WTC11 (cell line): ENCODE measurements at regions not wholly inside any gene's neighbourhood (a gene's known extent, or its start where the extent isn't known, plus 50 kb on each side); places are given as distances from the start of the nearest gene placed in this dataset.

Experiments
- ATAC-seq: fragments of 200-7000 bp; cut with Tn5 transposase; 2 replicates; pipeline ENCODE4 v1.10.0; 2021; ENCODE audit warnings: mild to moderate bottlenecking, moderate library complexity
- CTCF ChIA-PET: fragments of 300-600 bp; sonication (Branson Sonifier 250); formaldehyde crosslinking; loops from one replicate; lab custom pipeline; 2021; ENCODE audit warnings: antibody characterized with exemption; lab: Charles Lee
- POLR2A ChIA-PET: fragments of 350-600 bp; sonication (Branson Sonifier 250); formaldehyde crosslinking; loops from one replicate; lab custom pipeline; 2021; ENCODE audit warnings: antibody characterized with exemption; lab: Charles Lee
- DNase-seq: peaks from one replicate; pipeline ENCODE4 v3.0.0; 2021; ENCODE audit warnings: low spot score
- H3K27ac Mint-ChIP-seq: 2 replicates; pipeline ENCODE4 v1.8.0; 2021; ENCODE audit warnings: mixed read lengths
- H3K27me3 Mint-ChIP-seq: 2 replicates; pipeline ENCODE4 v1.8.0; 2021; ENCODE audit warnings: low read depth, mild to moderate bottlenecking, moderate library complexity, mixed read lengths
- H3K36me3 Mint-ChIP-seq: 2 replicates; pipeline ENCODE4 v1.8.0; 2021; ENCODE audit warnings: mixed read lengths
- H3K4me1 Mint-ChIP-seq: 2 replicates; pipeline ENCODE4 v1.8.0; 2022; ENCODE audit warnings: mixed read lengths
- H3K4me3 Mint-ChIP-seq: 2 replicates; pipeline ENCODE4 v1.8.0; 2021; ENCODE audit warnings: mild to moderate bottlenecking, moderate library complexity, mixed read lengths
- H3K9me3 Mint-ChIP-seq: 2 replicates; pipeline ENCODE4 v1.8.0; 2021; ENCODE audit warnings: mixed read lengths
- ATF6 ChIP-seq: sonication (generic); formaldehyde crosslinking; IDR thresholded peaks from 2 replicates; pipeline ENCODE4 v1.8.1; 2023; ENCODE audit warnings: mild to moderate bottlenecking, missing genetic modification reagents
- CREB1 ChIP-seq: sonication (generic); formaldehyde crosslinking; IDR thresholded peaks from 2 replicates; pipeline ENCODE4 v1.8.0; 2023; ENCODE audit warnings: mild to moderate bottlenecking, missing genetic modification reagents
- ELF4 ChIP-seq: sonication (generic); formaldehyde crosslinking; IDR thresholded peaks from 2 replicates; pipeline ENCODE4 v1.8.1; 2022; ENCODE audit warnings: low read depth, mild to moderate bottlenecking, moderate library complexity, missing genetic modification reagents
- ESRRA ChIP-seq: sonication (generic); formaldehyde crosslinking; IDR thresholded peaks from 2 replicates; pipeline ENCODE4 v1.8.1; 2022; ENCODE audit warnings: mild to moderate bottlenecking, missing genetic modification reagents, borderline replicate concordance
- ETV6 ChIP-seq: sonication (generic); formaldehyde crosslinking; IDR thresholded peaks from 2 replicates; pipeline ENCODE4 v1.8.1; 2022; ENCODE audit warnings: mild to moderate bottlenecking, missing genetic modification reagents
- FOXK1 ChIP-seq: sonication (generic); formaldehyde crosslinking; IDR thresholded peaks from 2 replicates; pipeline ENCODE4 v1.8.0; 2022; ENCODE audit warnings: mild to moderate bottlenecking, moderate library complexity, missing genetic modification reagents
- GTF2I ChIP-seq: fragments of 250-450 bp; sonication (Bioruptor Pico); conservative IDR thresholded peaks from 2 replicates; pipeline ENCODE4 v1.4.0; 2021; ENCODE audit warnings: mild to moderate bottlenecking
- HMGA2 ChIP-seq: fragments of 250-450 bp; sonication (Bioruptor Pico); IDR thresholded peaks from 2 replicates; pipeline ENCODE4 v1.4.0; 2021; ENCODE audit warnings: mild to moderate bottlenecking, moderate library complexity
- JUN ChIP-seq: sonication (generic); formaldehyde crosslinking; IDR thresholded peaks from 2 replicates; pipeline ENCODE4 v1.8.0; 2023; ENCODE audit warnings: mild to moderate bottlenecking, missing genetic modification reagents
- MXD4 ChIP-seq: fragments of 250-450 bp; sonication (Bioruptor Pico); IDR thresholded peaks from 2 replicates; pipeline ENCODE4 v1.8.0; 2021; ENCODE audit warnings: mild to moderate bottlenecking, moderate library complexity, borderline replicate concordance
- NFE2L1 ChIP-seq: sonication (generic); formaldehyde crosslinking; IDR thresholded peaks from 2 replicates; pipeline ENCODE4 v1.8.1; 2023; ENCODE audit warnings: missing genetic modification reagents
- NR2C2 ChIP-seq: sonication (generic); formaldehyde crosslinking; IDR thresholded peaks from 2 replicates; pipeline ENCODE4 v1.8.0; 2022; ENCODE audit warnings: mild to moderate bottlenecking, missing genetic modification reagents
- SMAD3 ChIP-seq: sonication (generic); formaldehyde crosslinking; IDR thresholded peaks from 2 replicates; pipeline ENCODE4 v1.8.0; 2022; ENCODE audit warnings: missing genetic modification reagents, mild to moderate bottlenecking, borderline replicate concordance
- SOX15 ChIP-seq: fragments of 250-450 bp; sonication (Bioruptor Pico); IDR thresholded peaks from 2 replicates; pipeline ENCODE4 v1.9.0; 2021; ENCODE audit warnings: mild to moderate bottlenecking
- USF1 ChIP-seq: sonication (generic); formaldehyde crosslinking; IDR thresholded peaks from 2 replicates; pipeline ENCODE4 v1.8.0; 2022; ENCODE audit warnings: mild to moderate bottlenecking, missing genetic modification reagents
- ZNF138 ChIP-seq: sonication (generic); formaldehyde crosslinking; conservative IDR thresholded peaks from 2 replicates; pipeline ENCODE4 v1.8.1; 2022; ENCODE audit warnings: mild to moderate bottlenecking, moderate library complexity, missing genetic modification reagents
- ZNF425 ChIP-seq: fragments of 250-450 bp; sonication (Bioruptor Pico); conservative IDR thresholded peaks from 2 replicates; pipeline ENCODE4 v1.9.0; 2021; ENCODE audit warnings: mild to moderate bottlenecking
- ZNF671 ChIP-seq: fragments of 250-450 bp; sonication (Bioruptor Pico); IDR thresholded peaks from 2 replicates; pipeline ENCODE4 v1.8.0; 2021; ENCODE audit warnings: mild to moderate bottlenecking
- TF ChIP-seq, protein P1 (sequence below): sonication (generic); formaldehyde crosslinking; IDR thresholded peaks from 2 replicates; pipeline ENCODE4 v1.8.1; 2022; ENCODE audit warnings: mild to moderate bottlenecking, moderate library complexity, missing genetic modification reagents
- TF ChIP-seq, protein P2 (sequence below): sonication (generic); formaldehyde crosslinking; IDR thresholded peaks from 2 replicates; pipeline ENCODE4 v1.8.1; 2023; ENCODE audit warnings: mild to moderate bottlenecking, missing genetic modification reagents

DNA sequence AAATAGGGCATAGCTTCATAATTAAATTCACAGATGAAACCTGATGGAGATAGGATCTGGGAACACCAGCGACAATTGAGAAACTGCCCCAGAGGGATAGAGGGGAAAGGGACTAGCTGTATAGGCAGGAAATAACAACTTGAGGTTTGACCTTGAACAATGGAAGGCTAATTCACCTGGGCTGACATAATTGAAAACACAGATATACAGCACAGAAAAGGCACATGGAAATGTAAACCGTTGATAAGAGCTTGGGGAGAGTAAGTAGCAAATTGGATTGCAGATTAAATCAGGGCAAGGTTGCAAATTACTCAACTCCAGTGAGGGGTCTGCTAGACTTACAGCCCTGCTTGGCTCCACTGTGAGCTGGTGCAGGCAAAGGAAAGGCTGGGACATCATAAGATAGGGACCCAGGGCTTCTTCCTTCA, 246.7 kb downstream of the DLEU7 start (continued):
- TF ChIP-seq, protein P1, sequence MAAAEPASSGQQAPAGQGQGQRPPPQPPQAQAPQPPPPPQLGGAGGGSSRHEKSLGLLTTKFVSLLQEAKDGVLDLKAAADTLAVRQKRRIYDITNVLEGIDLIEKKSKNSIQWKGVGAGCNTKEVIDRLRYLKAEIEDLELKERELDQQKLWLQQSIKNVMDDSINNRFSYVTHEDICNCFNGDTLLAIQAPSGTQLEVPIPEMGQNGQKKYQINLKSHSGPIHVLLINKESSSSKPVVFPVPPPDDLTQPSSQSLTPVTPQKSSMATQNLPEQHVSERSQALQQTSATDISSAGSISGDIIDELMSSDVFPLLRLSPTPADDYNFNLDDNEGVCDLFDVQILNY (CRISPR knock-in tag): no peak

- no peak overlapping the region for H3K4me3 Mint-ChIP-seq
- ChIA-PET CTCF (no interaction called here), POLR2A (no interaction called here)
- peaks cover 27% of the 10 kb centered on the region for H3K4me1 Mint-ChIP-seq
- no peak overlapping the region for H3K27ac Mint-ChIP-seq
- no peak for DNase-seq
- H3K27me3 Mint-ChIP-seq: no peaks in the 10 kb centered on the region; the same call in 1 of the 2 replicates
- H3K9me3 Mint-ChIP-seq: no peaks in the 10 kb centered on the region
- TF ChIP-seq NFE2L1 (CRISPR knock-in tag): no peak
- no peak for TF ChIP-seq ELF4 (CRISPR knock-in tag)
- no peak for TF ChIP-seq ZNF138 (CRISPR knock-in tag)
- TF ChIP-seq CREB1 (CRISPR knock-in tag): no peak
- TF ChIP-seq ZNF425: no peak
- TF ChIP-seq HMGA2 (CRISPR knock-in tag): no peak
- TF ChIP-seq SMAD3 (CRISPR knock-in tag): no peak
- no peak for TF ChIP-seq USF1
- no peak for TF ChIP-seq ATF6 (CRISPR knock-in tag)
- TF ChIP-seq, protein P2, sequence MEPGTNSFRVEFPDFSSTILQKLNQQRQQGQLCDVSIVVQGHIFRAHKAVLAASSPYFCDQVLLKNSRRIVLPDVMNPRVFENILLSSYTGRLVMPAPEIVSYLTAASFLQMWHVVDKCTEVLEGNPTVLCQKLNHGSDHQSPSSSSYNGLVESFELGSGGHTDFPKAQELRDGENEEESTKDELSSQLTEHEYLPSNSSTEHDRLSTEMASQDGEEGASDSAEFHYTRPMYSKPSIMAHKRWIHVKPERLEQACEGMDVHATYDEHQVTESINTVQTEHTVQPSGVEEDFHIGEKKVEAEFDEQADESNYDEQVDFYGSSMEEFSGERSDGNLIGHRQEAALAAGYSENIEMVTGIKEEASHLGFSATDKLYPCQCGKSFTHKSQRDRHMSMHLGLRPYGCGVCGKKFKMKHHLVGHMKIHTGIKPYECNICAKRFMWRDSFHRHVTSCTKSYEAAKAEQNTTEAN (CRISPR knock-in tag): no peak
- TF ChIP-seq SOX15 (CRISPR knock-in tag): no peak
- TF ChIP-seq MXD4 (CRISPR knock-in tag): no peak
- TF ChIP-seq ETV6 (CRISPR knock-in tag): no peak
- no peak for TF ChIP-seq ZNF671 (CRISPR knock-in tag)
- no peak for TF ChIP-seq ESRRA (CRISPR knock-in tag)
- TF ChIP-seq FOXK1 (CRISPR knock-in tag): no peak
- TF ChIP-seq NR2C2 (CRISPR knock-in tag): no peak
- no peak for TF ChIP-seq GTF2I
- no peaks in the 10 kb centered on the region for H3K36me3 Mint-ChIP-seq
- no peak for ATAC-seq
Measured at GRCh38 chr13:50598338-50598737, 245.2 kb downstream of the DLEU7 start.

DNA sequence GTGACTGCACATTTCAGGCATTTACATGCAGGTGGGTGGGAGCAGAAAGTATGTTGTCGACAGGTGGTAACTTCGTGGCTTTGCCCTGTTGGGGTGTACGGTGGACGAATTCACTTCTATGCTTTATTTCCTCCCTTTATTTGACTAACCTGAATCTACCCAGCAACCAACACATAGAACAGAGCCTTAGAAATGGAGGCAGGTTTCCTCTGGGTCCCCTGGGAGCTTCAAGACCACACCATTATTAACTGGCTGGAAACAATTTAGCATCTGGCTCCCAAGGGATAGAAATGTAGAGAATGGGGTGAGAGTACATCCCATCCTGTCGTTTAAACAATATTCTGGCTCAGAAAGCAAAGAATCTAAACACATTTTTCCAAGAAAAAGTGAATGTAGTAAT, 244.4 kb downstream of the DLEU7 start:
- no peaks in the 10 kb centered on the region for H3K36me3 Mint-ChIP-seq
- CTCF ChIA-PET: no interaction called here
- H3K9me3 Mint-ChIP-seq: no peaks in the 10 kb centered on the region
- H3K4me1 Mint-ChIP-seq: peaks cover 27% of the 10 kb centered on the region
- POLR2A ChIA-PET: no interaction called here
- no peak for ATAC-seq
- H3K27me3 Mint-ChIP-seq: no peaks in the 10 kb centered on the region; the same call in 1 of the 2 replicates
- no peak for TF ChIP-seq JUN
- TF ChIP-seq, all 79 proteins: peak for 0
- no peak overlapping the region for H3K4me3 Mint-ChIP-seq
- no peak for DNase-seq
- no peak overlapping the region for H3K27ac Mint-ChIP-seq
